PC-3 (cell line): ENCODE measurements at regions not wholly inside any gene's neighbourhood (a gene's known extent, or its start where the extent isn't known, plus 50 kb on each side); places are given as distances from the start of the nearest gene placed in this dataset.

Experiments
- ATAC-seq: fragments of 200-7000 bp; cut with Tn5 transposase; 2 replicates; pipeline ENCODE4 v1.9.1; 2020; ENCODE audit warnings: mild to moderate bottlenecking, moderate library complexity
- BruUV-seq: library from RNA; stranded (reverse); fragments of 400-500 nt; replicated peaks from 2 replicates; lab custom pipeline; 2021; lab: Mats Ljungman, UMichigan
- CTCF ChIA-PET: fragments of 300-600 bp; sonication (Branson Sonifier 250); formaldehyde crosslinking; loops from one replicate; lab custom pipeline; 2022; ENCODE audit warnings: antibody characterized with exemption; lab: Charles Lee
- POLR2A ChIA-PET: fragments of 300-600 bp; sonication (Branson Sonifier 250); formaldehyde crosslinking; loops from one replicate; lab custom pipeline; 2022; ENCODE audit warnings: antibody characterized with exemption; ENCODE audit not compliant: unreplicated experiment; lab: Charles Lee
- DNase-seq: peaks from one replicate; pipeline ENCODE4 v3.0.0-alpha.2; 2015
- H2AFZ ChIP-seq: fragments of 300-600 bp; sonication (generic); 2 replicates; pipeline ENCODE4 v1.6.0; 2016; ENCODE audit warnings: antibody characterized with exemption, low read length
- H3F3A ChIP-seq: fragments of 300-600 bp; sonication (generic); one replicate; pipeline ENCODE4 v1.6.0; 2017; ENCODE audit warnings: antibody characterized with exemption, low read length, control low read depth, mild to moderate bottlenecking; ENCODE audit not compliant: unreplicated experiment
- H3K27ac ChIP-seq: fragments of 300-600 bp; sonication (generic); 2 replicates; pipeline ENCODE4 v1.5.1; 2016; ENCODE audit warnings: mild to moderate bottlenecking, low read length
- H3K27me3 ChIP-seq: fragments of 300-600 bp; sonication (generic); 2 replicates; pipeline ENCODE4 v1.6.1; 2016; ENCODE audit warnings: low read length, mixed read lengths
- H3K36me3 ChIP-seq: fragments of 300-600 bp; sonication (generic); 2 replicates; pipeline ENCODE4 v1.6.1; 2016; ENCODE audit warnings: low read depth, mixed run types, low read length, mixed read lengths
- H3K4me1 ChIP-seq: fragments of 300-600 bp; sonication (generic); 2 replicates; pipeline ENCODE4 v1.5.1; 2016; ENCODE audit warnings: low read length; ENCODE audit not compliant: insufficient read depth
- H3K4me2 ChIP-seq: fragments of 300-600 bp; sonication (generic); 2 replicates; pipeline ENCODE4 v1.6.0; 2016; ENCODE audit warnings: low read length
- H3K4me3 ChIP-seq: fragments of 300-600 bp; sonication (generic); 2 replicates; pipeline ENCODE4 v1.5.1; 2016; ENCODE audit warnings: mild to moderate bottlenecking, low read length, mixed read lengths
- H3K79me2 ChIP-seq: fragments of 300-600 bp; sonication (generic); 2 replicates; pipeline ENCODE4 v1.6.1; 2017; ENCODE audit warnings: low read length, mixed read lengths
- H3K9ac ChIP-seq: fragments of 300-600 bp; sonication (generic); 2 replicates; pipeline ENCODE4 v1.6.0; 2016; ENCODE audit warnings: mild to moderate bottlenecking, low read length
- H3K9me2 ChIP-seq: fragments of 300-600 bp; sonication (generic); replicated peaks from 2 replicates; pipeline ENCODE4 v1.6.1; 2016; ENCODE audit warnings: mixed run types, low read length, mixed read lengths
- H3K9me3 ChIP-seq: fragments of 300-600 bp; sonication (generic); 2 replicates; pipeline ENCODE4 v1.6.1; 2016; ENCODE audit warnings: low read length, mixed read lengths
- H4K20me1 ChIP-seq: fragments of 300-600 bp; sonication (generic); 2 replicates; pipeline ENCODE4 v1.6.1; 2016; ENCODE audit warnings: low read length, mixed read lengths
- CTCF ChIP-seq: fragments of 300-600 bp; sonication (generic); conservative IDR thresholded peaks from 2 replicates; pipeline ENCODE4 v1.5.1; 2017; ENCODE audit warnings: antibody characterized with exemption, low read depth, mild to moderate bottlenecking, low read length
- EZH2 ChIP-seq: fragments of 300-600 bp; sonication (generic); IDR thresholded peaks from one replicate; pipeline ENCODE4 v1.6.1; 2017; ENCODE audit warnings: antibody characterized with exemption, mild to moderate bottlenecking, low read length; ENCODE audit not compliant: unreplicated experiment
- EZH2phosphoT487 ChIP-seq: fragments of 300-600 bp; sonication (generic); IDR thresholded peaks from 2 replicates; pipeline ENCODE4 v1.6.1; 2018; ENCODE audit warnings: mild to moderate bottlenecking, antibody characterized with exemption, low read length, borderline replicate concordance
- intact Hi-C: fragments of 100-400 bp; cut with micrococcal nuclease; formaldehyde crosslinking; loops from 2 replicates; pipeline ENCODE4 v1.9.0; 2023

- no peaks in the 10 kb centered on the region for H3K27me3 ChIP-seq
- ChIA-PET POLR2A (no interaction called here), CTCF (no interaction called here)
- no peak overlapping the region for H3K9ac ChIP-seq
- H3K4me2 ChIP-seq, result no peak overlapping the region
- no peak overlapping the region for H2AFZ ChIP-seq
- no peaks in the 10 kb centered on the region for H3K79me2 ChIP-seq
- H3F3A ChIP-seq, result no peaks in the 10 kb centered on the region
- H4K20me1 ChIP-seq, result no peaks in the 10 kb centered on the region
- no peak overlapping the region for H3K4me3 ChIP-seq
- no peaks in the 10 kb centered on the region for H3K9me2 ChIP-seq
- H3K9me3 ChIP-seq, result no peaks in the 10 kb centered on the region
- no TSS peak for BruUV-seq
- no peaks in the 10 kb centered on the region for H3K4me1 ChIP-seq
- intact Hi-C loops, result no loop called here
- no peaks in the 10 kb centered on the region for H3K36me3 ChIP-seq
- DNase-seq, result peak; percentile 1
- no peak for ATAC-seq
- H3K27ac ChIP-seq, result no peak overlapping the region
- no peak for TF ChIP-seq EZH2phosphoT487
Observed at GRCh38 chr10:16292366-16292765, 144.4 kb upstream of the PTER start.

- intact Hi-C loops, result no loop called here
- no peak for ATAC-seq
- Histone ChIP-seq H3K9me2 (no peaks in the 10 kb centered on the region), H3K79me2 (no peaks in the 10 kb centered on the region), H3K27me3 (no peaks in the 10 kb centered on the region), H4K20me1 (no peaks in the 10 kb centered on the region), H3K36me3 (no peaks in the 10 kb centered on the region), H2AFZ (no peak overlapping the region), H3K4me2 (no peak overlapping the region), H3K9ac (no peak overlapping the region), H3K4me1 (no peaks in the 10 kb centered on the region), H3K9me3 (no peaks in the 10 kb centered on the region), H3K27ac (no peak overlapping the region), H3F3A (no peaks in the 10 kb centered on the region), H3K4me3 (no peak overlapping the region)
- CTCF ChIA-PET, result no interaction called here
- POLR2A ChIA-PET, result no interaction called here
- DNase-seq, result no peak
- TF ChIP-seq CTCF (no peak), EZH2phosphoT487 (no peak), EZH2 (no peak)
- no TSS peak for BruUV-seq
Observed at GRCh38 chr10:16297069-16297468, 139.7 kb upstream of the PTER start.

- H3K4me1 ChIP-seq, result no peaks in the 10 kb centered on the region
- ChIA-PET CTCF (no interaction called here), POLR2A (no interaction called here)
- no peak overlapping the region for H3K9ac ChIP-seq
- no TSS peak for BruUV-seq
- no peak for ATAC-seq
- no peak overlapping the region for H3K27ac ChIP-seq
- DNase-seq, result peak; percentile 34
- H3K9me2 ChIP-seq, result no peaks in the 10 kb centered on the region
- no peaks in the 10 kb centered on the region for H4K20me1 ChIP-seq
- no peaks in the 10 kb centered on the region for H3F3A ChIP-seq
- no peaks in the 10 kb centered on the region for H3K36me3 ChIP-seq
- intact Hi-C loops, result no loop called here
- no peaks in the 10 kb centered on the region for H3K79me2 ChIP-seq
- TF ChIP-seq CTCF (no peak), EZH2phosphoT487 (no peak), EZH2 (no peak)
- H2AFZ ChIP-seq, result no peak overlapping the region
- H3K9me3 ChIP-seq, result no peaks in the 10 kb centered on the region
- H3K27me3 ChIP-seq, result no peaks in the 10 kb centered on the region
- H3K4me3 ChIP-seq, result no peak overlapping the region
- H3K4me2 ChIP-seq, result peak overlapping the region; percentile 53
Observed at GRCh38 chr10:16297642-16298041, 139.2 kb upstream of the PTER start.
